ENCODE measurements at regions not wholly inside any gene's neighbourhood (a gene's known extent, or its start where the extent isn't known, plus 50 kb on each side); places are given as distances from the start of the nearest gene placed in this dataset.

DNA sequence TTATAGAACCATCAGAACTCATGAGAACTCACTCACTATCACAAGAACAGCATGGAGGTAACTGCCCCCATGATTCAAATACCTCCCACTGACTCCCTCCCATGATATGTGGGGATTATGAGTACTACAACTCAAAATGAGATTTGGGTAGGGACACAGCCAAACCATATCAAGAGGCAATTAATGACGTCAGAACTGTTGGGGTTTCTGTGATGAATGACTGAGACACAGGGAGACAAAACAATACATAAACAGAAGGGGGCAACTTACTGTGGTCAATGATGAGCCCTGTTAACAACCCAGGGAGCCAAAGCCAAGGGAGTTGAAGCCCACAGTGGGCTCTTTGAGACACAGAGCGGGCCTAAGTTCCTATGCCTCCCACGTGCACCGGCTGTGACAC is 171.3 kb upstream of the GHITM start:
- H3K27ac ChIP-seq = no peak overlapping the region
- H3K4me1 ChIP-seq (replicated peaks; ENCODE audit: insufficient read depth) = no peaks in the 10 kb centered on the region
- DNase-seq = no peak
- H3K79me2 ChIP-seq (ENCODE audit: low read depth) = no peaks in the 10 kb centered on the region
- H3K9me3 ChIP-seq (ENCODE audit: insufficient read depth, low read depth) = no peaks in the 10 kb centered on the region
- peaks cover 15% of the 10 kb centered on the region; the same call in 1 of the 2 replicates for H3K27me3 ChIP-seq (ENCODE audit: insufficient read depth, low read depth)
- ChIA-PET POLR2A (ENCODE audit: unreplicated experiment) (no interaction called here), CTCF (no interaction called here)
- BruUV-seq (replicated peaks) = no TSS peak
- no peaks in the 10 kb centered on the region for H3K9me2 ChIP-seq (ENCODE audit: insufficient read depth)
- H3F3A ChIP-seq (ENCODE audit: insufficient read depth, low read depth) = no peaks in the 10 kb centered on the region
- no peaks in the 10 kb centered on the region for H3K36me3 ChIP-seq (ENCODE audit: low read depth)
- TF ChIP-seq, protein P1, sequence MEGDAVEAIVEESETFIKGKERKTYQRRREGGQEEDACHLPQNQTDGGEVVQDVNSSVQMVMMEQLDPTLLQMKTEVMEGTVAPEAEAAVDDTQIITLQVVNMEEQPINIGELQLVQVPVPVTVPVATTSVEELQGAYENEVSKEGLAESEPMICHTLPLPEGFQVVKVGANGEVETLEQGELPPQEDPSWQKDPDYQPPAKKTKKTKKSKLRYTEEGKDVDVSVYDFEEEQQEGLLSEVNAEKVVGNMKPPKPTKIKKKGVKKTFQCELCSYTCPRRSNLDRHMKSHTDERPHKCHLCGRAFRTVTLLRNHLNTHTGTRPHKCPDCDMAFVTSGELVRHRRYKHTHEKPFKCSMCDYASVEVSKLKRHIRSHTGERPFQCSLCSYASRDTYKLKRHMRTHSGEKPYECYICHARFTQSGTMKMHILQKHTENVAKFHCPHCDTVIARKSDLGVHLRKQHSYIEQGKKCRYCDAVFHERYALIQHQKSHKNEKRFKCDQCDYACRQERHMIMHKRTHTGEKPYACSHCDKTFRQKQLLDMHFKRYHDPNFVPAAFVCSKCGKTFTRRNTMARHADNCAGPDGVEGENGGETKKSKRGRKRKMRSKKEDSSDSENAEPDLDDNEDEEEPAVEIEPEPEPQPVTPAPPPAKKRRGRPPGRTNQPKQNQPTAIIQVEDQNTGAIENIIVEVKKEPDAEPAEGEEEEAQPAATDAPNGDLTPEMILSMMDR (conservative IDR thresholded peaks at IDR 0.05) = no peak
- TF ChIP-seq EZH2 (IDR thresholded peaks at IDR 0.05; ENCODE audit: low read depth) = no peak
- intact Hi-C loops (cut with micrococcal nuclease; ENCODE audit: unreplicated experiment) = no loop called here
- H3K4me3 ChIP-seq = no peak overlapping the region
- H3K4me2 ChIP-seq = no peak overlapping the region
- no peak overlapping the region for H2AFZ ChIP-seq
- no peaks in the 10 kb centered on the region for H4K20me1 ChIP-seq (ENCODE audit: insufficient read depth)

DNA sequence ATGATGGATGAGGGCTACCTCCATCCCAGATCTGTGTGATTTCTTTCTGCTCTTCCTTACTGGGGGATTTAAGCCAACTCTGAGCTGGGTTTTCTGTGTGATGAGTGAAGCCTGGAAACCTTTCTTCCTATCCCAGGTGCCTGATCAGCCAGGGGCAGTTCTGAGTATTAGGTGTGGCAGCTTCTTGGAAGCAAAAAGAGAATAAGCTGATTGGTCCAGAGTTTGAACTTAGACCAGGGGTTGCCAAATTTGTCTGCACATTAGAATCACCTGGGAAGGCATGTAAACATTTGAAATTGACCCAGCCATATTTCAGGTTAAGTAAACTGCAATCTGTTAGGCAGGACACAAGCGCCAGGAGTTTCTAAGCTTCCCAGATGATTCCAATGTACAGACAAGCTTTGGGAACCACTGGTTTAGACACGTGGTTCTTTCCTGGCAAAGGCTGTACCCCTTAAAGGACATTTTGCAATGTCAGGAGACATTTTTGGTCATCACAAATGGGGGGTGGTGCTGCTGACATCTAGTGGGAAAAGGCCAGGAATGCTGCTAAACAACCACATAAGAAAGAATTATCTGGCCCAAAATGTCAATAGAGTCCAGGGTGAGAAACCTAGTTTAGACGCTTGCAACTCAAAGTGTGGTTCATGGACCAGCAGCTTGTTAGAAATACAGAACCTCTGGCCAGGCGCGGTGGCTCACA is 160.5 kb upstream of the GHITM start:
- intact Hi-C loops (cut with micrococcal nuclease; ENCODE audit: unreplicated experiment) = no loop called here

DNA sequence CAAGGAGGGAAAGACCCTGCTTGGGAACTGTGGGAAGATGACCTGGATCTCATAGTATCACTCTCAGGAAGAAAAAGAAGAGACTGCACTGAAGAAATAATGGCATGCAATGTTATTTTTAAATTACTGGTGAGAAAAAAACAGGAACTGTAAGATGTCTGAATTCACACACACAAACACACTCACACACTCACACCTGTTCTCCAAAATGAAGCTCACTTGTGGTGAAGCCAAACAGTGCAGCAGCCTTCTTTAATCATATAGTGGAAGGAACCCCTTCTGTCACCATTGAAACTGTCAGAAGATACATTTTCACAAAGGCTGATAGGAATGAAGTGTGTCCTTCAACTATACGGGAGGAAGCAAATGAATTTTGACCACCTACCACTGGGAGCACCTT is 156.5 kb upstream of the GHITM start:
- ChIA-PET POLR2A (ENCODE audit: unreplicated experiment) (no interaction called here), CTCF (no interaction called here)
- Histone ChIP-seq H3K27me3 (ENCODE audit: insufficient read depth, low read depth) (peaks cover 7% of the 10 kb centered on the region; the same call in 1 of the 2 replicates), H3K9me2 (ENCODE audit: insufficient read depth) (no peaks in the 10 kb centered on the region), H3K9me3 (ENCODE audit: insufficient read depth, low read depth) (no peaks in the 10 kb centered on the region), H2AFZ (no peak overlapping the region), H4K20me1 (ENCODE audit: insufficient read depth) (no peaks in the 10 kb centered on the region), H3K36me3 (ENCODE audit: low read depth) (no peaks in the 10 kb centered on the region), H3K4me2 (no peak overlapping the region), H3F3A (ENCODE audit: insufficient read depth, low read depth) (no peaks in the 10 kb centered on the region), H3K79me2 (ENCODE audit: low read depth) (no peaks in the 10 kb centered on the region), H3K27ac (no peak overlapping the region), H3K4me1 (replicated peaks; ENCODE audit: insufficient read depth) (no peaks in the 10 kb centered on the region), H3K4me3 (no peak overlapping the region)
- no peak for TF ChIP-seq EZH2 (IDR thresholded peaks at IDR 0.05; ENCODE audit: low read depth)
- TF ChIP-seq, protein P1 (conservative IDR thresholded peaks at IDR 0.05) = no peak
- no TSS peak for BruUV-seq (replicated peaks)
- no peak for DNase-seq
- intact Hi-C loops (cut with micrococcal nuclease; ENCODE audit: unreplicated experiment) = no loop called here

More for the DNA sequence above, 160.5 kb upstream of the GHITM start:
- DNase-seq = no peak
- BruUV-seq (replicated peaks) = no TSS peak
- H3K27me3 ChIP-seq (ENCODE audit: insufficient read depth, low read depth) = no peaks in the 10 kb centered on the region; the same call in 1 of the 2 replicates
- POLR2A ChIA-PET (ENCODE audit: unreplicated experiment) = no interaction called here
- no peaks in the 10 kb centered on the region for H4K20me1 ChIP-seq (ENCODE audit: insufficient read depth)
- H2AFZ ChIP-seq = no peak overlapping the region
- TF ChIP-seq EZH2 (IDR thresholded peaks at IDR 0.05; ENCODE audit: low read depth) = no peak
- TF ChIP-seq, protein P1 (conservative IDR thresholded peaks at IDR 0.05) = no peak
- no peaks in the 10 kb centered on the region for H3K79me2 ChIP-seq (ENCODE audit: low read depth)
- no peaks in the 10 kb centered on the region for H3F3A ChIP-seq (ENCODE audit: insufficient read depth, low read depth)
- no peak overlapping the region for H3K4me2 ChIP-seq
- no peaks in the 10 kb centered on the region for H3K36me3 ChIP-seq (ENCODE audit: low read depth)
- H3K4me1 ChIP-seq (replicated peaks; ENCODE audit: insufficient read depth) = no peaks in the 10 kb centered on the region
- H3K4me3 ChIP-seq = no peak overlapping the region
- CTCF ChIA-PET = no interaction called here
- H3K9me3 ChIP-seq (ENCODE audit: insufficient read depth, low read depth) = no peaks in the 10 kb centered on the region
- no peak overlapping the region for H3K27ac ChIP-seq
- H3K9me2 ChIP-seq (ENCODE audit: insufficient read depth) = no peaks in the 10 kb centered on the region
